Right cardiac atrium (tissue), 5 donors: ENCODE measurements at regions not wholly inside any gene's neighbourhood (a gene's known extent, or its start where the extent isn't known, plus 50 kb on each side); places are given as distances from the start of the nearest gene placed in this dataset.
"Not testable (repeated sequence)": the region's sequence is repeated elsewhere in the genome, so short reads cannot be mapped to it uniquely, and the experiment has no call there.

ENCODE experiments used
- ATAC-seq, 2 donors: fragments of 200-7000 bp; cut with Tn5 transposase; one replicate each; pipeline versions ENCODE4 v1.8.0 to v1.9.1; 2020; ENCODE audit warnings: moderate library complexity in 2 of 2, mild to moderate bottlenecking in 1 of 2
- DNase-seq, 3 donors: peaks; one replicate each; pipeline ENCODE4 v3.0.0-alpha.2; 2020
- H3K27ac ChIP-seq: one replicate; pipeline ENCODE4 v1.5.1; 2013; ENCODE audit warnings: mild to moderate bottlenecking, low read length, control low read depth, moderate library complexity
- H3K27me3 ChIP-seq: one replicate; pipeline ENCODE4 v1.6.1; 2013; ENCODE audit not compliant: control insufficient read depth, insufficient read depth
- H3K4me1 ChIP-seq: one replicate; pipeline ENCODE4 v1.6.1; 2013; ENCODE audit warnings: low read length; ENCODE audit not compliant: control insufficient read depth, insufficient read depth
- H3K4me3 ChIP-seq: one replicate; pipeline ENCODE4 v1.5.1; 2013; ENCODE audit warnings: low read length, control low read depth
- H3K9me3 ChIP-seq: one replicate; pipeline ENCODE4 v1.6.1; 2013; ENCODE audit warnings: low read length; ENCODE audit not compliant: control insufficient read depth
- WGBS: extraction: QIAGEN DNeasy Blood & Tissue Kit; methylation state at CpG from one replicate; pipeline ENCODE4 v1.1.7; 2013; 5-methylcytosine and 5-hydroxymethylcytosine counted together
- intact Hi-C, 4 donors: fragments of 100-400 bp; cut with DNase I; formaldehyde crosslinking; loops; one replicate each; pipeline versions ENCODE4 v1.11.0 to v1.14.0; 2022 to 2023
- donor health status: healthy with polysubstance abuse.
- donor health status: DM: no; HTN: yes; CAD: no.
- donor health status: DM: no; HTN: no; CAD: no.
- donor health status: DM: no; HTN: yes; CAD: no; lungs with severe emphysema.
- donor health status: DM: yes; HTN: yes; CAD: no.

- ATAC-seq = no peak
- no peaks in the 10 kb centered on the region for H3K27me3 ChIP-seq
- no peak for DNase-seq
- H3K4me1 ChIP-seq = no peaks in the 10 kb centered on the region
- WGBS = 94% methylated on average over 4 of the region's 4 CpGs
- no peak overlapping the region for H3K27ac ChIP-seq
- intact Hi-C loops = no loop called here
- H3K4me3 ChIP-seq = no peak overlapping the region
- H3K9me3 ChIP-seq = no peaks in the 10 kb centered on the region
Observed at GRCh38 chr20:43385914-43386313, 71.8 kb upstream of the SRSF6 start.

- no peaks in the 10 kb centered on the region for H3K9me3 ChIP-seq
- DNase-seq (no peak), ATAC-seq (no peak)
- no peaks in the 10 kb centered on the region for H3K27me3 ChIP-seq
- intact Hi-C loops = no loop called here
- no peak overlapping the region for H3K4me3 ChIP-seq
- no peak overlapping the region for H3K27ac ChIP-seq
- H3K4me1 ChIP-seq = no peaks in the 10 kb centered on the region
- 66% methylated on average over 14 of the region's 14 CpGs for WGBS
Observed at GRCh38 chr20:43384101-43384940, 73.4 kb upstream of the SRSF6 start.

GRCh38 chr20:43383026-43383795, 74.5 kb upstream of the SRSF6 start:
- 42% methylated on average over 8 of the region's 8 CpGs for WGBS
- intact Hi-C loops = no loop called here
- H3K4me3 ChIP-seq = no peak overlapping the region
- DNase-seq = peak; percentile 61 to 70 (median 63)
- no peaks in the 10 kb centered on the region for H3K27me3 ChIP-seq
- no peaks in the 10 kb centered on the region for H3K4me1 ChIP-seq
- peak; percentile 77 to 81 for ATAC-seq
- no peaks in the 10 kb centered on the region for H3K9me3 ChIP-seq
- H3K27ac ChIP-seq = no peak overlapping the region

DNA sequence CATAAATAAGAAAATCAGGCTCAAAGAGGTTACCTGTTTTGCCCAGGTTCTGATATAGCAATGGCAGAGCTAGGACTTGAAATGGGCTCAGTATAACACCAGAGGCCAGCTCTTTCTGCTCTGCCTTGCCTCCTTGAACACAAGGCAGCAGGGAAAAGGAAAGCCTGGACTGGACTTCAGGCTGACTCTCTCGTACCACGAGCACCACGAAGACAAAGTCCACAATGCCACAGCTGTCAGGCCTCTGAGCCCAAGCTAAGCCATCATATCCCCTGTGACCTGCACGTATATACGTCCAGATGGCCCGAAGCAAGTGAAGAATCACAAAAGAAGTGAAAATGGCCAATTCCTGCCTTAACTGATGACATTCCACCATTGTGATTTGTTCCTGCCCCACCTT, 75.6 kb upstream of the SRSF6 start:
- H3K9me3 ChIP-seq, H3K4me1 ChIP-seq, H3K4me3 ChIP-seq, H3K27ac ChIP-seq, DNase-seq, H3K27me3 ChIP-seq, ATAC-seq, intact Hi-C loops: not testable (repeated sequence)
- WGBS = 86% methylated on average over 6 of the region's 6 CpGs

- H3K4me3 ChIP-seq, ATAC-seq, H3K27ac ChIP-seq, intact Hi-C loops, DNase-seq, H3K4me1 ChIP-seq, H3K9me3 ChIP-seq, H3K27me3 ChIP-seq: not testable (repeated sequence)
- WGBS = 77% methylated on average over 9 of the region's 9 CpGs
Observed at GRCh38 chr20:43381533-43381932, 76.2 kb upstream of the SRSF6 start.

- no peaks in the 10 kb centered on the region for H3K27me3 ChIP-seq
- H3K9me3 ChIP-seq = no peaks in the 10 kb centered on the region
- H3K4me3 ChIP-seq = no peak overlapping the region
- H3K27ac ChIP-seq = no peak overlapping the region
- DNase-seq (no peak), ATAC-seq (no peak)
- WGBS = 85% methylated on average over 4 of the region's 4 CpGs
- intact Hi-C loops = no loop called here
- H3K4me1 ChIP-seq = no peaks in the 10 kb centered on the region
Observed at GRCh38 chr20:43379239-43379917, 78.3 kb upstream of the SRSF6 start.

GRCh38 chr20:43376831-43377230, 80.9 kb upstream of the SRSF6 start:
- no peaks in the 10 kb centered on the region for H3K27me3 ChIP-seq
- 70% methylated on average over 2 of the region's 2 CpGs for WGBS
- H3K27ac ChIP-seq = no peak overlapping the region
- intact Hi-C loops = no loop called here
- H3K4me1 ChIP-seq = no peaks in the 10 kb centered on the region
- H3K4me3 ChIP-seq = no peak overlapping the region
- DNase-seq = no peak
- H3K9me3 ChIP-seq = no peaks in the 10 kb centered on the region
- ATAC-seq = no peak

- WGBS = 36% methylated on average over 1 of the region's 1 CpG
- Histone ChIP-seq H3K4me3 (no peak overlapping the region), H3K27ac (no peak overlapping the region), H3K4me1 (no peaks in the 10 kb centered on the region), H3K27me3 (no peaks in the 10 kb centered on the region), H3K9me3 (no peaks in the 10 kb centered on the region)
- intact Hi-C loops = no loop called here
- ATAC-seq (no peak), DNase-seq (no peak)
Observed at GRCh38 chr20:43375591-43375990, 82.1 kb upstream of the SRSF6 start.

- no peak overlapping the region for H3K4me3 ChIP-seq
- no peak overlapping the region for H3K27ac ChIP-seq
- WGBS = 62% methylated on average over 5 of the region's 5 CpGs
- intact Hi-C loops = no loop called here
- ATAC-seq = no peak
- no peaks in the 10 kb centered on the region for H3K9me3 ChIP-seq
- no peak for DNase-seq
- H3K4me1 ChIP-seq = no peaks in the 10 kb centered on the region
- no peaks in the 10 kb centered on the region for H3K27me3 ChIP-seq
Observed at GRCh38 chr20:43372051-43372450, 85.6 kb upstream of the SRSF6 start.

GRCh38 chr20:43365691-43366090, 92.0 kb upstream of the SRSF6 start:
- intact Hi-C loops = no loop called here
- DNase-seq (no peak), ATAC-seq (no peak)
- WGBS = 42% methylated on average over 10 of the region's 10 CpGs
- no peaks in the 10 kb centered on the region for H3K27me3 ChIP-seq
- no peaks in the 10 kb centered on the region for H3K4me1 ChIP-seq
- no peak overlapping the region for H3K4me3 ChIP-seq
- no peaks in the 10 kb centered on the region for H3K9me3 ChIP-seq
- no peak overlapping the region for H3K27ac ChIP-seq

- H3K4me1 ChIP-seq = no peaks in the 10 kb centered on the region
- no peak for ATAC-seq
- 85% methylated on average over 8 of the region's 8 CpGs for WGBS
- H3K27ac ChIP-seq = no peak overlapping the region
- intact Hi-C loops = no loop called here
- H3K4me3 ChIP-seq = no peak overlapping the region
- H3K9me3 ChIP-seq = no peaks in the 10 kb centered on the region
- H3K27me3 ChIP-seq = no peaks in the 10 kb centered on the region
- DNase-seq = no peak
Observed at GRCh38 chr20:43364001-43364400, 93.7 kb upstream of the SRSF6 start.
